ENCODE measurements at regions not wholly inside any gene's neighbourhood (a gene's known extent, or its start where the extent isn't known, plus 50 kb on each side); places are given as distances from the start of the nearest gene placed in this dataset.
"Not testable (repeated sequence)": the region's sequence is repeated elsewhere in the genome, so short reads cannot be mapped to it uniquely, and the experiment has no call there.

GRCh38 chr3:109806929-109807328 lies 469.6 kb upstream of the DPPA4 start:
- DNase-seq: no peak

DNA sequence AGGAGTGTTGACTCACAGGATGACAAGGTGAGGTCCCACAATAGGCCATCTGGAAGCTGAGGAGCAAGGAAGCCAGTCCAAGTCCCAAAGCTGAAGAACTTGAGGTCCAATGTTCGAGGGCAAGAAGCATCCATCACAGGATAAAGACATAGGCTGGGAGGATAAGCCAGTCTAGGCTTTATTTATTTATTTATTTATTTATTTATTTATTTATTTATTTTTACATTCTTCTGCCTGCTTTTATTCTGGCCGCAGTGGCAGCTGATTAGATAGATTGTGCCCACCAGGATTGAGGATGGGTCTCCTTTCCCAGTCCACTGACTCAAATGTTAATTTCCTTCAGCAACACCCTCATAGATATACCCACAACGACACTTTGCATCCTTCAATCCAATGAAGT lies 472.2 kb upstream of the DPPA4 start:
- DNase-seq: no peak

- DNase-seq: no peak
Observed at GRCh38 chr3:109818081-109818480, 480.7 kb upstream of the DPPA4 start.

GRCh38 chr3:109819734-109820133 lies 482.4 kb upstream of the DPPA4 start:
- DNase-seq: no peak

DNA sequence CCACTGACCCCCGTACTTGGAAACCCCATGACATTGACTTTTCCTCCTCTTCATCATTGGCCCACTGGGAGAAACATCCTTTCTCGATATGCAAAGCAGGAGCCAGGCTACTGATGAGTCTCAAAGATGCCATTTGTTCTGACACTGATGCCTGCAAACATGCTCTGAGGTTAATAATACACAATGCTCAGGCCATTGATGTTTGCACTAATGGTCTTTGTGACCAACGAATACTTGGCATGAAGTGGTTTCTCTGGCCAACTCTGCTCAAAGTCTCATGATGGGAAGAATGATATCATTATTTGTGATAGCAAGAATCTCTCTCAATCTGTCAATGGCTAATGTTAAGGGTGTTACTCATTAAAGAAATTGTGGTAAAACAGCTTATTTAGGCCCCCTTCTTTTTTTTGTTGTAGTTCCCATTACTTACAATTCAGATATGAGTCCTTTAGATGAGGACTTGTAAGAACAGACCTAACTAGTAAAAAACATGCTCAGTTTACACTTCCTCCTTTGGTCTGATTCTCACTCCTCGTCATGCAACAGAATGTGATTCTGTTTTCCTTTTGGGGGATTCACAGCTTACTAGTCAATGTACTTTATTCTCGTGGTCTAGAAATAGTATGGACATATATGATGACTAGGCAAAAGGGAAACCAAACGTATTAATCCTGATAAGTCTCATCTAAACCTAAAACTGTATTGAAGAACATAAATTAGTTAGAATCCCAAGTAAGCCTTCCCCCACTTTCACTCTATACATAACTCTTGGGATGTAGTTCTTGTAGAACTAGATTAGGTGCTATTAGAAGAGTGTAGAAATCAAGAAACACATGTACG lies 488.8 kb upstream of the DPPA4 start:
- DNase-seq: no peak

DNA sequence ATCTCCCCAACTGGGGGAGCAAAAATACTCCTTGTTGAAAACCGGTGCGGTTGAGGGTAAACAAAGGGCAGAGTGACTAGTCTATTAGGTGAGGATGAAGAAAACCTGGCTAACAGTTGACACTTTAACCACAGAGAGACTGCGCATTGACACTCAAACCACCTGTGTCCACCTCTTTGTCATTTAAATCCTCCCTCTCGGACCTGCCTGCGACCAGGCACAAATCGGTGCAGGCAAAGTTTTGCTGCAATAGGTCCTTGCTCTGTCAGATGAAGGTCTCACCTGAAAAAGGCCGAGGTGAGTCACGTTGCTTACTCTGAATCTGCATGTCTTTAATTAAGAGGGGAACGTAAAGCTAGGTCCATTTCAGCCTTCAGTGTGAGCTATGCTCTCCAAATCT lies 494.1 kb upstream of the DPPA4 start:
- no peak for DNase-seq

DNA sequence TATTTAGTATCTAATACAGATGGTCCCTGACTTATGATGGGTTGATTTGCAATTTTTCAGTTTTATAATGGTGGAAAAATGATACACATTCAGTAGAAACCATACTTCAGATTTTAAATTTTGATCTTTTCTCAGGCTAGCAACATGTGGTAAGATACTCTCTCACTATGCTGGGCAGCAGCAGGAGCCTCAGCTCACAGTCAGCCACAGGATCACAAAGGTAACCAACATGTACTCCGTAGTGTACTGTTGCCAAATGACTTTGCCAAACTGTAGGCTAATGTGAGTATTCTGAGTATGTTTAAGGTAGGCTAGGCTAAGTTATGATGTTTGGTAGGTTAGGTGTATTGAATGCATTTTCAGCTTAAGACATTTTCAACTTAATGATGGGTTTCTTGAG lies 498.6 kb upstream of the DPPA4 start:
- no peak for DNase-seq

- DNase-seq: no peak
Observed at GRCh38 chr3:109851854-109852253, 514.5 kb upstream of the DPPA4 start.

GRCh38 chr3:109852283-109852682 lies 514.9 kb upstream of the DPPA4 start:
- no peak for DNase-seq

- no peak for DNase-seq
Observed at GRCh38 chr3:109853077-109853731, 515.9 kb upstream of the DPPA4 start.

DNA sequence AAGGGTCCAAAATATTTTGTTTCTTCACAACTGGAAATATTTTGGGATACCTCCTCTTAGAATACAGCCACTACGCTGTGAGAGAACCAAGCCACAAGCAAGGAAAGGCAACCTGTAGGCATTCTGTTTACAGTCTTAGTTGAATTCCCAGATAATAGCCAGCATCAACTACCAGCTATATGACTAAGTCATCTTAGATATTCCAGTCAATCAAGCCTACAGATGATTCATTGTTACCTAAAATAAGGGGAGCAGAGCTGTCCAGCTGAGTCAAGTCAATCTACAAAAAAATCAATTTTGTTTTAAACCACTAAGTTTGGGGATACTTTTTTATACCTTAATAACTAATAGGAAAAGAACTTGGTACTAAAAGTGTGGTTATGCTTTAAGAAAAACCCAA lies 526.4 kb upstream of the DPPA4 start:
- no peak for DNase-seq

- no peak for DNase-seq
Observed at GRCh38 chr3:109864452-109864851, 527.1 kb upstream of the DPPA4 start.

- no peak for DNase-seq
Observed at GRCh38 chr3:109869586-109869985, 532.2 kb upstream of the DPPA4 start.

GRCh38 chr3:109874896-109875708 lies 537.8 kb upstream of the DPPA4 start:
- DNase-seq: no peak

GRCh38 chr3:109877616-109878015 lies 540.3 kb upstream of the DPPA4 start:
- not testable (repeated sequence) for DNase-seq

- no peak for DNase-seq
Observed at GRCh38 chr3:109882144-109882543, 544.8 kb upstream of the DPPA4 start.

DNA sequence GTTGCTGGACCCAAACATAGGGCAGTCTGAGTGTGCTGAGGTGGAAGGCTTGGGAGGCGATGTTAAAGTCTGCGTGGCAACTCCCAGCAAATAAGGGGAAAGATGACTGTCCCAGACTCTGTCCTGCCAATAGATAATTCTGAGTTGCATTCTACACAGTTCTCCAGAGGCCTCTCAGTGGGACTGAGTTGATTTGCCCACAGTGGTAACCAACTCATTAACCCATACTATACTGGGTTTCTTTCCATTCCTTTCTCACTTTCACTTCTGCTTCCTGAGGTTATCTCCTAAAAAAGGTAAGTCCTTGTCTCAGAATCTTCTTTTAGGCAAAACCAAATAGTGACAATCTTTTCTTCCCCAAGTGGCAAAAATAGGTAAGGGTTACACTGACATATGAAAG lies 549.9 kb upstream of the DPPA4 start:
- no peak for DNase-seq

DNA sequence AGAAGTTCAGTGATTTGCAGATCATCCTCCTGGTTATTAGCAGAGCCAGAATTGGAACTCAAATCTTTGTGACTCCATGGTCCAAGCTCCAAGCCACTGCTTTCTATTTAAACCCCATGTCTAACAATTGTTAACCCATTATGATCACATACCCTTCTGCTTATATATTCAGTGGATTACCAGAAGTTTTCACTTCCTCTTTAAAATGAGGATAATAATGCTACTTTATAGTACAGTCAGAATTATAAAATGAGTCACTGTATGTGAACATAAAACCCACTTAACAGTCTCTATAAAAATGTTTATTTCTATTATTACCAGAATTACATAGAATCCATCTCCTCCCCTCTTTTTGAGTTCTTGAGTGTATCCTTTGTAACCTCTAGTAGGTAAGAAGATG lies 550.7 kb upstream of the DPPA4 start:
- no peak for DNase-seq

DNA sequence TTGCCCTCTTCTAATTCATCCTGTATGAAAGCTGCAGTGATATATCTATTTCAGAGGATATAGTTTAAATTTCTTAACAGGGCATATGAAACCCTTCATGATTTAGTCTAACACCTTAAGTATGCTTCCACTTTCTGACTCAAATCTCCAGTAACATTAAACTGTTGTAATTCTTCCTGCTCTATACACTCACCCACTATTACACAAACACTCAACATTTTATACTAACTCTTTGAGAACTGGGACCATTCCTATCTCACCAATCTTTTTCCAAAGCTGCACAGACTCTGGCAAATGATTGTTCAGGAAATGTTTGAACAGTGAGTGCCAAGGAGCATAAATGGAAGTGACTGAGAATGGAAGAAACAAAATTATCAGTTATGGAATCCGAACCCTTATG lies 560.4 kb upstream of the DPPA4 start:
- DNase-seq: no peak

DNA sequence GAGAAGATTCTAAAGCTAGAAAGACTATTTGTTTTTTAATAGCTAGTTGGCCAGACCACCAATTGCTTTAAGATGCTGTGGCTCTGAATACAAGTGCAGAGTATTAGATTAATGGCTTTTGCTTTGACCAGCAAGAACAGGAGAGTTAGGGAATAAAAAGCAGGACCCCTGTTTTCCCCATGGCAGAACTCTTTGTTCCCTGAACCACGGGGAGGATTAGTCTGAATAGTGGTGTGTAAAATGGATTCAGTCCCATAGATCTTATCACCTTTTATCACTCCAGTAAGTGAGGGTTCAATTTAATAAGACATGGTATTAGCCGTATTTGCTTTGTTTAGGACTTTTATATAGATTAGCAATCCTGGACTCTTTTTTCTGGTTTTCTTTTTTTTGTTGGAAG lies 562.6 kb upstream of the DPPA4 start:
- no peak for DNase-seq

DNA sequence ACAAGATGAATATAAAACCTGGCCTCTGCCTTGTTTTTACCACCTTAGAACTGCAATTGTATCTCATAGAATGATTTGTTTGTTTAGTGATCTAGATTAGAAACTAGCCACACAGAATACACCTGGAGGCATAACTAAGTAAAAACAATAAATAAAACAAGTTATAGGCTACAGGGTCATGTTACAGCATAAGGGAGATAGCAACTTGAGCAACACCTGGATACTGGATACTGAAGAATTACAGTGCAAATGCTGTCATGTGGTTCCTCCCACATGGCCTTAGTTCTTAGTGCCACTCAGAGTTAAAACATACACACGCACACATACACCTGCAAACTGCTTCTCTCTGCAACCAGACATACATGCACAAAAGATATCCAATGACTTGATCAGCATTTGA lies 563.4 kb upstream of the DPPA4 start:
- no peak for DNase-seq

GRCh38 chr3:109902549-109902948 lies 565.2 kb upstream of the DPPA4 start:
- no peak for DNase-seq

- no peak for DNase-seq
Observed at GRCh38 chr3:109903100-109903499, 565.8 kb upstream of the DPPA4 start.

GRCh38 chr3:109910772-109911171 lies 573.4 kb upstream of the DPPA4 start:
- no peak for DNase-seq
